Hematopoietic multipotent progenitor cell (in vitro differentiated cells): ENCODE measurements at regions not wholly inside any gene's neighbourhood (a gene's known extent, or its start where the extent isn't known, plus 50 kb on each side); places are given as distances from the start of the nearest gene placed in this dataset.
A peak's percentile ranks its signal among the peaks of the same experiment; 100 is the strongest.

ENCODE experiments used
- DNase-seq, 3 donors: peaks; one replicate each; pipeline ENCODE4 v3.0.0-alpha.2; 2011 to 2015; ENCODE audit warnings: low read depth in 2 of 3, low spot score in 2 of 3

DNA sequence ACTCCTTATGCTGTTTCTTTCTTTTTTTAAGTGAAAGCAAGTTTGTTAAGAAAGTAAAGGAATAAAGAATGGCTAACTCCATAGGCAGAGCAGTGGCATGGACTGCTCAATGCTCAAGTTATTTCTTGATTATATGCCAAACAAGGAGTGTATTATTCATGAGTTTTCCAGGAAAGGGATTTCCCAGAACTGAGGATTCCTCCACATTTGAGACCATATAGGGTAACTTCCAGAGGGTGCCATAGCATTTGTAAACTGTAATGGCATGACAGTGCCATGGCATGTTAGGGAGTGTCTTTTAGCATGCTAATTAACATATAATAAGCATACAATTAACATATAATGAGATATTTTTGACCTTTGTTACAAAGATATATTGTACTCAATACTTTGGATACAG lies 1034.5 kb upstream of the PHF14 start:
- DNase-seq: no peak

DNA sequence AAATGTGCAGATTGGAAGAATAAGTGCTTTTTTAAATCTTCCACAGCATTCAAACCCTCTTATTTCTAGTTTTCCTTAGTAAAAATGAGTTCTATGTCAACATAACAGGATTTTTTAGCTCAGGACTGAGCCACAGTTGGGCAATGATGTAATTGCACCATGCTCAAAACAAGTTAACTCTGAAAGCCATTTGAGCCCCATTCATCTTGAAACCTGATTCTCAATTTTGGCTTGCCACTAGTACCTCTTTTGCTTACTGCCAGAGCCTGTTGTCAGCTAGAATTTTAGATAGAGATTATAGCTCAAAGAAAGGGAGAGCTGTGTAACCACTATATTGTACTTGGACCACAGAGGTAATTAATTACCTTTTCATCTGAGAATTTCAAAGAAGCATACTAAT lies 1028.5 kb upstream of the PHF14 start:
- DNase-seq: no peak

- DNase-seq: no peak
Observed at GRCh38 chr7:9945857-9946256, 1027.8 kb upstream of the PHF14 start.

GRCh38 chr7:9955138-9955537 lies 1018.5 kb upstream of the PHF14 start:
- DNase-seq: no peak

- no peak for DNase-seq
Observed at GRCh38 chr7:9958486-9958885, 1015.2 kb upstream of the PHF14 start.

- no peak for DNase-seq
Observed at GRCh38 chr7:9960460-9960859, 1013.2 kb upstream of the PHF14 start.

DNA sequence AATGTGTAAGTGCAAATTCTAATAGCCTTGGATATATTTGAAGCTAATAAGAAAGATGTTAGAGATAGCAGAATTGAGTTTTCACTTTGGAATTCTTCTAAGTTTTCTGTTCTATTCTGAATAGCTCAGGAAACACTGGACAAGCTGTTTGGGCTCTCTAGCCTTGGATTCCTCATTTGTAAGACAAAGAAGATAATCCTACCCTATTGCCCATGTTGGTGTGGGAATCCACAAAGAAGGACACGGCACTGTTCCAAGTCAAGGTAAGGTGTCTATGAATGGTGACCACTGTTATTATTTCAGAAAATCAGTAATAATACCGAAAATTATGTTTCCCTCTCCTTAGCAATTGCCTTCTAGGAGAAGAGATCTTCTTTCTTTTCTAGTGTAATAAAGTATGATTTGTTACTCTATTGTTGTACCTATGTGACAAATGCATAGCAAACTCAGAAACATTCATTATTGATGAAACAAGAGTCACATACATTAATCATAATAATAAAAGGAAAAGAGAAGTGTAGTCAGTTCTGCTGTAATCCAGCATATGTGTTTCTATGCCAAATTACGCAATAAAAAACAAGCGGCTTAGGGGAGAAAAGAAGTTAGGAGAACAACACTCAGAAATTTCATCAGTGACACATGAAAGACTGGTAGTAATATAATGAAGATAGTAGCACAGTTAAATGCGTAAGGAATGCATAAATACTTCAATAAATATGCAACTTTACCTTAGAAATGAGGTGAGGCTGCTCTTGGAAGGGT lies 1012.3 kb upstream of the PHF14 start:
- DNase-seq: no peak

- DNase-seq: no peak
Observed at GRCh38 chr7:9962742-9963141, 1010.9 kb upstream of the PHF14 start.

DNA sequence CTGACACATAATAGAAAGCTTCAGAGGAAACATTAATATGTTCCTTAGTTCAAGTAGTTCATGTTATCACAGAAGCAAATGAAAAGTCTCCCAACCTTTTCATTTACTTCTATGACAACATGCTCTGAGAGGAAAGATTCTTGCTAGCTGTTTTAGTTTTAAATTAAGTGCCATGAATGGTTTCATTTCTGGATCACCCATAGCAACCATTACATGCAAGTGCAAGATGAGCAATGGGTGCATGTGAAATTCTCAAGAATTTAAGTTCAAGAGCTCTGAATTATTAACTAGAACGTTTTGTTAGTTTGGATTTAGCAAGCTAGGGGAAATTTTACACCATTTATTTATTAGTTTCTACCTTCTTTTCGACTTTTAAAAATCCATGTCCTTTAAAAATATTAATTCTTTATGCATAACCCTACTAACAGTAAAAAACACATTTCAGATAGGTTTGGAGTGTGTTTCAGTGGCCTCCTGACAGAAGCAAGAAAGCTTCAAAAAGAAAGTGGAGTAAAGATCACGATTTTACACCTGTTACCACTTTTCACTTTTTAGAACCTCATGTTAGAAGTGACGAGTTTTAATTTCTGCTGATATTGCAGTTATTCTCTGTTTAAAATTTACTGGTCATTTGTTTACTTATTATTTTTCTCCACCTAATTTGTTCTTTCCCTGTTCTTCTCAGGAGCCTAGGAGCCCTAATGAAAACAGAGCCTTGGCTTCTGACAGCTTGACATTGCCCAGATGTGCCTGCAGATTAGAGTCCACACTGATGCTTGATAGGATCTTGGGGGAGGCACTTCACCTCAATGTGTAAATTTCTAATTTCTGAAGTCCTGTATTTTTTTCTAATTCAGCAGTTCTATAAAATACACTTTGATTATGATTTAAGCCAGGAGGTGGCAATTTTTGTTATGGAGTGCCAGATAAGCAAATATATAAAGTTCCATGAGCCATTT lies 995.3 kb upstream of the PHF14 start:
- peak in 1 of 3 donors; percentile 36 for DNase-seq

DNA sequence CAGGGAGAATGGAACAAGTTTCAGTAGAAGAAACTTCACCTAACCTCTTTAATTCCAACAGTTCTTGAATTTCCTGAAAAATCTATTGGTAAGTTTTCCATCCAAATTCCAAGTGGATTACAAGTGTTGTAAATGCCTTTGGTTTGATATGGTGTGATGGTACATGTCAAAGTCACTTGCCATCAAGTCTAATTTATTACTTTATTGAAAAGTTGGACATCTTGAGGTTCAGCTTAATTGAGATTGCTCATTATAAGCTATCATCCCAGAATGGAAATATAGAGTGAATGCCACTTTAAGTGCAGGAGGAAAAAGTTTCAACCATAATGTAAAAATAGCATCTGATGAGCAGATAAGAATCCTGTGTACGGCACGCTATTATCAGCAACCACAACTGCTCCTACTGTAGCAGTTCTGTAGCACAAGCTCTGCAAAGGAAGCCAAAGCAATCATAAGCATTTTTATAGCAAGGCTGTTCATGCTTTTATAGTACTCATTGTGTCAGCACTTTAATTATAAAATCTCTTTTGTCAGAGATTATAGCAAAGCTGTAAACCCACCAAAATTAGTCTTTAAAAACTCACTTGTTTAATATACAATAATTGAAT lies 991.8 kb upstream of the PHF14 start:
- DNase-seq: peak in 1 of 3 donors; percentile 58

- peak in 1 of 3 donors; percentile 13 for DNase-seq
Observed at GRCh38 chr7:9983048-9983447, 990.6 kb upstream of the PHF14 start.

DNA sequence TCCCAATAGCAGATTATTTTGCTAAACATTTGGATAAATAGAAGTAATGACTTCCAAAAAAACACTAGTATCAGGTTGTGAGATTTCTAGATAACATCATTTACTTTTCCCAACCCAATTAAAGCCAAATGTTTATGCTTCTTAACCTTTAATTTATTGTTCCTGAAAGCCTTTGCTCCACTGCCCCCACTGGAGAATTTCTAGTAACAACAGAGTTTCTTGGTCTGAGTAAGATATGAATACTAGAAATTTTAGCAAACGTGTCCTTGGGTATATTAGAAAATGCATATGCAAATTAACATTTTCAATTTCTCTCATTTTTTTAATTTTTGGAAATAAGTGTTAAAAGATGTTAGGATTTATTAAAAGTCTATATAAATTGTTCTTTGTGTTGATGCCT lies 958.0 kb upstream of the PHF14 start:
- peak in 1 of 3 donors; percentile 30 for DNase-seq

DNA sequence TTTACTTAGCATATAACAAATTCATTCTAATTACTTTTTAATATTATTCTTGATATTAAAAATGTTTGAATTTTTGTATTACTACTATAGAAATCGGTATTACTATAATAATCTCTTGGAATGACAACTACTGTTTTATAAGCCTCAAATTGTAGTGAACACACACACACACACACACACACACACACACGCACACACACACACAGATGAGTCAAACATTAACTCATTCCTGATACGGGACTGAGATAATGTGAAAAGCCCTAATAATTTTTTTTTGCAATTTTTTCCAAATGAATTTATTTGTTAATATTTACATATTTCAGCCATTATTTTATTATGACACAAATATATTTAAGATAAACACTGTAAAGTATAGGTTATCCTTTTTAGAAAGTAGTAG lies 951.2 kb upstream of the PHF14 start:
- DNase-seq: no peak

DNA sequence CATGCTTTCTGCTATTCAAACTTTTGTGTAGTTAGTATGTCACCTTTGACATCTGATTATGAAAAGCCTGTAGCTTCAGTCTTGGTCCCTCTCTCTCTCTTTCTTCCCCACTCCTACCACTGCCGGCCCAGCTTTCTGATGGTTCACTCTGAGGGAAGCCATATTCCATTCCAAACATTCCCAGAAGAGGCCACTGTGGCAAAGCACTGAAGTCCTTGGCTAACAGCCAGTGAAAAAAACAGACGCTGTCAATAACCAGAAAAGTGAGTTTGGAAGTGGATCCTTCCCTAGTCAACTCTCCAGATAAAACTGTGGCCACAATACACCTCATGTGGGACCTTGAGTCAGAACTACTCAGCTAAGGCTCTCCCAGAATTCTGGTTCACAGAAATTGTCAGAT lies 950.7 kb upstream of the PHF14 start:
- DNase-seq: no peak

DNA sequence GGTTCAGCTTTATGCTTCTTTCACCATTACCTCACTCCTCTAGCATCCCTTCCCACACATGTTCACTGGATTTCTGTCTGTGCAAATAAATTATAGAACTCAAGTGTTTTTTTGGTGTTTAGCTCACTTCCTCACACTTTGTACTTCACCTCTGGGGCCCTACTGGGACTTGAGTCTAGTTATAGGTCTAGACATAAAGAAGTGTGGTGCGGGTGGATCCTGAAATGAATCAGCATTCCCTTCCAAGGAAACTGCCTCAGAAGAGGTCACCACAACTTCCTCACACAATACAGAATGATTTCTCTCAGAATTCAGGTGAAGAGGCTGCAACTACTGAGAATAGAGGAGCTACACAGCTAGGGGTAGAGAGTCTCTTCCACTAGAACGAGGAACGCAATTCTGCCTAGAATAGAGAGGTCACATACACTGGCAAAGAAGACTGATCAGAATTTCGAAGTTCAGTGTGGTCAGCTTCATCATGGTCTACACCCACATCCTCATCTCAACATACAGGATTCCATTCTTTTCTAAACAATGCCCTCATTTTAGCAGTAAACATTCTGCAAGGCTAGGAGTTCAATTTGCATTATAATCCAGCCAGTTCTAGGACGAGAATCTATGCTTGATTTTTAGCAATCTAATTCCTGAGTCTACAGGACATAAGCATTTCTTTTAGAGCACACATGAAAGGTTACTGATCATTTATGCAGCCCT lies 938.7 kb upstream of the PHF14 start:
- peak in 1 of 3 donors; percentile 39 for DNase-seq

DNA sequence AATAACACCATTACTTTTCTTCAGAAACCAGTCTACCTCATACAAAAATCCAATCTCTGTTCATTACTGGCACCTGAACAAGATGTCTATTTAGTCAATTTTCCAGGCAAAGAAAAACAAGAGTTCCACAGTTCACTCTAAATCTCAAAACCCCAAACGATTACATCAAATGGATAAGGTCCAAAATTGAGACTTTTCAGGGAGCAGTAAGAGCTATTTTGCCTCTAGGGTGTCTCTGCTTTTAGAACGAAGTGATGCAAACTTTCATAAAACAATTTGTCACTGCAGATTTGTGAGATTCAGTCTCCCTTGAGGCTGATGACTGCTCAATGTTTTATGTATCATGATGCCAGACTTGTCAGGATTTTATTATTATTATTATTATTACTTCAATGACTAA lies 937.0 kb upstream of the PHF14 start:
- DNase-seq: no peak

DNA sequence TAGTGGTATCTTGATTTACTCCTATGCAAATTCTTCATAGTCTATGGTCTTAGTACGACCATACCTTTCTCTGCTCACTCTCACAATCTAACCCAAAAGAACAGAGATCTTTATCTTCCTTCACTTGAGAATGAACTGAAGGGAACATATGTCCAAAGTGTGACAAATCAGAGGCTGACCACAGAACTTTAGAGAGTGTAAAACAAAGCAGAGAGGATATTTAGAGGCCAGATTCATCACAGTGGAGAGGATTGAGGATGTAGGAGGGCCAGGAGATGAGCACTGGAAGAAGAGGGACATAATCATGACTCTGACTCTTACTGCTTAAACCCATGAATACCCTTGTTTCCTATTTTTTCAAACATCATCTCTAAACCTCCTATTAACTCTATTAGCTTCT lies 935.3 kb upstream of the PHF14 start:
- DNase-seq: no peak

GRCh38 chr7:10040674-10041073 lies 933.0 kb upstream of the PHF14 start:
- no peak for DNase-seq

DNA sequence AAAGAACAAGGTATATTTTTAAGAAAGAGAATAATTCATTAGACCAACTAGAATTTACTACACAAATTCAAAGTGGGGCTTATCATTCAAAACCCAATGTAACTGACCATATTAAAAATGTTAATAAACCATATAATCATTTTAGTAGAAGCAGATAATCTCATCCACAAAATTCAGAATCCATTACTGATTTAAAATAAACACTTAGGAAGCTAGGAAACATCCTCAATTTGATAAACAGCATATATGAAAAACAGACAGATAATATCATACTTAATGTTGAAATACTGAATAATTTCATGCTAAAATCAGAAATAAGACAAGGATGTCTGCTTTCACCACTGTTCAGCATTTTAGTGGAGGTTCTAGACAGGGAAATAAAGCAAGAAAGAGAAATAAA lies 902.8 kb upstream of the PHF14 start:
- DNase-seq: no peak

DNA sequence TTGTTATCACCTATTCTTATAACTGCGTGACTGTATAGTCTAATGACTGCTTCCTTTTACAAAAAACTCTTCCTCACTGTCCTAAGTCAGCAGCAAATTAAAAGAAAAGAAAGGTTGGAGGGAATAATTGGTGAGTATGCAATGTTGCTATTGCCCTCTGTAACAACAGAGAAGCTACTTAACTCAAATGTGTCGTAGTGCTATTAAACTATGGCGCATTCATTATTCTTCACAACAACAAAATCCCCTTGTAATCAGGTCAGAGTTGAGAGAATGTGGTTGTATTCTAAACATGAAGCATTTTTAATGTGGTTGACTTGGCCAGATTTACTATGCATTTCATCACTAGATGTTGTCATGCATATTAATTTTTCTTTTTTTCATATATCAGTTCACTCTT lies 897.8 kb upstream of the PHF14 start:
- no peak for DNase-seq
